ENCODE measurements at regions not wholly inside any gene's neighbourhood (a gene's known extent, or its start where the extent isn't known, plus 50 kb on each side); places are given as distances from the start of the nearest gene placed in this dataset.

- Histone ChIP-seq H3K9ac (ENCODE audit: low read length) (no peak overlapping the region), H3K4me1 (ENCODE audit: control insufficient read depth, low read depth, low read length) (no peaks in the 10 kb centered on the region), H3K4me3 (ENCODE audit: low read length) (no peak overlapping the region), H3K9me3 (ENCODE audit: control insufficient read depth, low read depth, low read length) (peaks cover 10% of the 10 kb centered on the region), H3K36me3 (ENCODE audit: control insufficient read depth, low read depth, low read length) (no peaks in the 10 kb centered on the region), H3K27ac (ENCODE audit: low read length) (no peak overlapping the region), H3K27me3 (ENCODE audit: control insufficient read depth, insufficient read depth, low read length) (peaks cover 96% of the 10 kb centered on the region)
These were observed 331.6 kb upstream of the F9 start for GRCh38 chrX:139198936-139199335.

DNA sequence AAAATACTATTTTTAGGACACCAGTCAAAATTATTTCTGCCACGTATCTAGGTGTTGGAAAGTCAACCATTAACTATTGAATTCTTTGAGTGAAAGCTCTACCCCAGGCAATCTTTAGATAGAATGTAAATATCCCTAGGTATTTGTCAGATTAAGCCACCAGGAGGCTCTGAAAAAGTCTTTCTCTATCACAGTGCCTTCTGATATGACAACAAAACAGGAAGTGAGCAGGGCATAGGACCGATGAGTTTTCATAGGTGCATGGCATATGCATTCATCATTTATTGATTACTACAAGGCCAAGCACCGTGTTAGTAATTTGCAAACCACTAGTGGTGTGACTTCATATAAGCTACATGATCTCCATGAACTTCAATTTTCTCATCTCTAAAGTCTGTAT lies 333.6 kb upstream of the F9 start:
- Histone ChIP-seq H3K9ac (ENCODE audit: low read length) (no peak overlapping the region), H3K27ac (ENCODE audit: low read length) (no peak overlapping the region), H3K4me1 (ENCODE audit: control insufficient read depth, low read depth, low read length) (peaks cover 3% of the 10 kb centered on the region), H3K36me3 (ENCODE audit: control insufficient read depth, low read depth, low read length) (no peaks in the 10 kb centered on the region), H3K9me3 (ENCODE audit: control insufficient read depth, low read depth, low read length) (peaks cover 18% of the 10 kb centered on the region), H3K4me3 (ENCODE audit: low read length) (no peak overlapping the region), H3K27me3 (ENCODE audit: control insufficient read depth, insufficient read depth, low read length) (peaks cover 98% of the 10 kb centered on the region)

- no peaks in the 10 kb centered on the region for H3K36me3 ChIP-seq (ENCODE audit: control insufficient read depth, low read depth, low read length)
- no peak overlapping the region for H3K27ac ChIP-seq (ENCODE audit: low read length)
- peak overlapping the region; percentile 46 for H3K4me3 ChIP-seq (ENCODE audit: low read length)
- H3K27me3 ChIP-seq (ENCODE audit: control insufficient read depth, insufficient read depth, low read length), result peaks cover 98% of the 10 kb centered on the region
- H3K9me3 ChIP-seq (ENCODE audit: control insufficient read depth, low read depth, low read length), result peaks cover 18% of the 10 kb centered on the region
- peaks cover 3% of the 10 kb centered on the region for H3K4me1 ChIP-seq (ENCODE audit: control insufficient read depth, low read depth, low read length)
- H3K9ac ChIP-seq (ENCODE audit: low read length), result peak overlapping the region; percentile 7
These were observed 335.8 kb upstream of the F9 start for GRCh38 chrX:139194571-139195280.

- H3K9ac ChIP-seq (ENCODE audit: low read length), result no peak overlapping the region
- H3K4me3 ChIP-seq (ENCODE audit: low read length), result no peak overlapping the region
- H3K27ac ChIP-seq (ENCODE audit: low read length), result no peak overlapping the region
- H3K36me3 ChIP-seq (ENCODE audit: control insufficient read depth, low read depth, low read length), result no peaks in the 10 kb centered on the region
- peaks cover 18% of the 10 kb centered on the region for H3K9me3 ChIP-seq (ENCODE audit: control insufficient read depth, low read depth, low read length)
- H3K4me1 ChIP-seq (ENCODE audit: control insufficient read depth, low read depth, low read length), result peaks cover 3% of the 10 kb centered on the region
- peaks cover 100% of the 10 kb centered on the region for H3K27me3 ChIP-seq (ENCODE audit: control insufficient read depth, insufficient read depth, low read length)
These were observed 338.1 kb upstream of the F9 start for GRCh38 chrX:139192386-139192961.

GRCh38 chrX:139191746-139192385 lies 338.7 kb upstream of the F9 start:
- H3K27me3 ChIP-seq (ENCODE audit: control insufficient read depth, insufficient read depth, low read length), result peaks cover 96% of the 10 kb centered on the region
- H3K27ac ChIP-seq (ENCODE audit: low read length), result no peak overlapping the region
- H3K9ac ChIP-seq (ENCODE audit: low read length), result no peak overlapping the region
- no peak overlapping the region for H3K4me3 ChIP-seq (ENCODE audit: low read length)
- H3K9me3 ChIP-seq (ENCODE audit: control insufficient read depth, low read depth, low read length), result peaks cover 18% of the 10 kb centered on the region
- H3K36me3 ChIP-seq (ENCODE audit: control insufficient read depth, low read depth, low read length), result no peaks in the 10 kb centered on the region
- H3K4me1 ChIP-seq (ENCODE audit: control insufficient read depth, low read depth, low read length), result peaks cover 3% of the 10 kb centered on the region

DNA sequence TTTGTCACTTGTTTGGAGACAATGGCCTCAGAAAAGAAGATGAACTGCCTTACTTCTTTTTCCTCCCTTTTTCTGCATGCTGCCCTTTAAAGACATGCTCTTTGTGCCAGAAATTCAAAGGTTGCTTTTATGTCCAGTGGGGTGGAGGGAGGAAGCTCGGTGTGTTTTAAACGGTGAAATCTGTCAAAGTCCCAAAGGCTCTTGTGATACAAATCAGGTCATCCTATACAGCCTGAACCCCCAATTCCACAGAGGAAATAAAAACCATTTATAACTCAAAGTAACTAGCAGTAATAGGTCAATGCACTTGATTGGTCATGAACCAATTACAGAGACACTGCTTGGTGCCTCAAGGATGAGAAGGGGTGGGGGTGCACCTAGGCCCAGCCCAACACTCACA lies 339.3 kb upstream of the F9 start:
- H3K4me3 ChIP-seq (ENCODE audit: low read length), result no peak overlapping the region
- H3K9me3 ChIP-seq (ENCODE audit: control insufficient read depth, low read depth, low read length), result peaks cover 17% of the 10 kb centered on the region
- H3K4me1 ChIP-seq (ENCODE audit: control insufficient read depth, low read depth, low read length), result peaks cover 3% of the 10 kb centered on the region
- peaks cover 96% of the 10 kb centered on the region for H3K27me3 ChIP-seq (ENCODE audit: control insufficient read depth, insufficient read depth, low read length)
- H3K27ac ChIP-seq (ENCODE audit: low read length), result no peak overlapping the region
- H3K9ac ChIP-seq (ENCODE audit: low read length), result no peak overlapping the region
- no peaks in the 10 kb centered on the region for H3K36me3 ChIP-seq (ENCODE audit: control insufficient read depth, low read depth, low read length)

- Histone ChIP-seq H3K27ac (ENCODE audit: low read length) (no peak overlapping the region), H3K9ac (ENCODE audit: low read length) (no peak overlapping the region), H3K4me1 (ENCODE audit: control insufficient read depth, low read depth, low read length) (peaks cover 3% of the 10 kb centered on the region), H3K36me3 (ENCODE audit: control insufficient read depth, low read depth, low read length) (no peaks in the 10 kb centered on the region), H3K27me3 (ENCODE audit: control insufficient read depth, insufficient read depth, low read length) (peaks cover 61% of the 10 kb centered on the region), H3K9me3 (ENCODE audit: control insufficient read depth, low read depth, low read length) (peaks cover 3% of the 10 kb centered on the region), H3K4me3 (ENCODE audit: low read length) (no peak overlapping the region)
These were observed 342.8 kb upstream of the F9 start for GRCh38 chrX:139187738-139188137.

GRCh38 chrX:139186991-139187390 lies 343.5 kb upstream of the F9 start:
- Histone ChIP-seq H3K4me1 (ENCODE audit: control insufficient read depth, low read depth, low read length) (no peaks in the 10 kb centered on the region), H3K27me3 (ENCODE audit: control insufficient read depth, insufficient read depth, low read length) (peaks cover 54% of the 10 kb centered on the region), H3K9ac (ENCODE audit: low read length) (no peak overlapping the region), H3K9me3 (ENCODE audit: control insufficient read depth, low read depth, low read length) (no peaks in the 10 kb centered on the region), H3K4me3 (ENCODE audit: low read length) (no peak overlapping the region), H3K36me3 (ENCODE audit: control insufficient read depth, low read depth, low read length) (no peaks in the 10 kb centered on the region), H3K27ac (ENCODE audit: low read length) (no peak overlapping the region)

DNA sequence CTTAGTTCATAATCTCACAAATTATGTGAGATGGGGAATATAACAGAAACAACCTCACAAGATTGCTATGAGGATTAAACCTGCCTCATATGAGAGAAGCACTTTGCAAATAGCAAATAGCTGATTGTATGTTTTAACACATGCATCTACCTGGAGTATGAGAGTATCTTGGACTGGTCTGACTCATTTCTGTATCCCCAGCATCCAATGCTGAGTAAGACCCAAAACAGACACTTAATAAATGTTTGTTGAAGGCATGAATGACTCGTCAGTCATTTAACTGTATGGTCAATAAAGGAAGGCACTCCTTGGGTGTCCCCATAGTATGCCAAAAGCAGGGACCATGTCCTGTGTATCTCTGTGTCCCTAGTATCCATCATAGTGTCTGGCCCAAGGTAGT lies 350.9 kb upstream of the F9 start:
- H3K36me3 ChIP-seq (ENCODE audit: control insufficient read depth, low read depth, low read length), result no peaks in the 10 kb centered on the region
- H3K27ac ChIP-seq (ENCODE audit: low read length), result no peak overlapping the region
- no peaks in the 10 kb centered on the region for H3K4me1 ChIP-seq (ENCODE audit: control insufficient read depth, low read depth, low read length)
- no peak overlapping the region for H3K4me3 ChIP-seq (ENCODE audit: low read length)
- H3K9ac ChIP-seq (ENCODE audit: low read length), result no peak overlapping the region
- H3K9me3 ChIP-seq (ENCODE audit: control insufficient read depth, low read depth, low read length), result no peaks in the 10 kb centered on the region
- no peaks in the 10 kb centered on the region for H3K27me3 ChIP-seq (ENCODE audit: control insufficient read depth, insufficient read depth, low read length)

GRCh38 chrX:139178980-139179379 lies 351.6 kb upstream of the F9 start:
- no peak overlapping the region for H3K27ac ChIP-seq (ENCODE audit: low read length)
- no peaks in the 10 kb centered on the region for H3K4me1 ChIP-seq (ENCODE audit: control insufficient read depth, low read depth, low read length)
- H3K27me3 ChIP-seq (ENCODE audit: control insufficient read depth, insufficient read depth, low read length), result no peaks in the 10 kb centered on the region
- no peaks in the 10 kb centered on the region for H3K36me3 ChIP-seq (ENCODE audit: control insufficient read depth, low read depth, low read length)
- no peak overlapping the region for H3K4me3 ChIP-seq (ENCODE audit: low read length)
- no peaks in the 10 kb centered on the region for H3K9me3 ChIP-seq (ENCODE audit: control insufficient read depth, low read depth, low read length)
- no peak overlapping the region for H3K9ac ChIP-seq (ENCODE audit: low read length)

DNA sequence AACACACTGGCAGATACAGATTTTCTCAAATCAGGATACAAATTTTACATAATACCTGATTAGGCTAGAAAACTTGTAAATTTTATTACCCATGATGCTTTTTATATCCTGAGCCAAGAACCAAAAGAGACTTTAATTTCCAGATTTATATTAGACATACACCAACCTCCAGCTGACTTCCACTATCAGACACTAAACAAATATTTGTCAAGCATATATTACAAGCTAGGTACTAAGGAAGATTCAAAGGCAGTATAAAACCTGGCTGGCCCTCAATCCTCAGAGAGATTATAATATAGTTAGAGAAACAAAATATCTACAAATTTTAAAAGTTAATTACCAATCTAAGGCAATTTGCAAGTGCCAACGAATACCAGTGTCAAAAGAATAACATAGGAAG lies 357.8 kb upstream of the F9 start:
- H3K9ac ChIP-seq (ENCODE audit: low read length), result no peak overlapping the region

More for the DNA sequence above, 357.8 kb upstream of the F9 start:
- H3K27me3 ChIP-seq (ENCODE audit: control insufficient read depth, insufficient read depth, low read length), result no peaks in the 10 kb centered on the region
- H3K36me3 ChIP-seq (ENCODE audit: control insufficient read depth, low read depth, low read length), result no peaks in the 10 kb centered on the region
- H3K4me1 ChIP-seq (ENCODE audit: control insufficient read depth, low read depth, low read length), result peaks cover 5% of the 10 kb centered on the region
- H3K4me3 ChIP-seq (ENCODE audit: low read length), result no peak overlapping the region
- H3K9me3 ChIP-seq (ENCODE audit: control insufficient read depth, low read depth, low read length), result peaks cover 5% of the 10 kb centered on the region
- no peak overlapping the region for H3K27ac ChIP-seq (ENCODE audit: low read length)
